OCI-LY7 (cell line): ENCODE measurements at regions not wholly inside any gene's neighbourhood (a gene's known extent, or its start where the extent isn't known, plus 50 kb on each side); places are given as distances from the start of the nearest gene placed in this dataset.

Experiments
- BruUV-seq: library from RNA; stranded (reverse); fragments of 400-500 nt; replicated peaks from 2 replicates; lab custom pipeline; 2021; lab: Mats Ljungman, UMichigan
- CTCF ChIA-PET: fragments of 300-600 bp; sonication (Branson Sonifier 250); formaldehyde crosslinking; loops from one replicate; lab custom pipeline; 2022; ENCODE audit warnings: antibody characterized with exemption; ENCODE audit not compliant: unreplicated experiment; lab: Charles Lee
- POLR2A ChIA-PET: fragments of 300-600 bp; sonication (Branson Sonifier 250); formaldehyde crosslinking; loops from one replicate; lab custom pipeline; 2022; ENCODE audit warnings: antibody characterized with exemption; lab: Charles Lee
- DNase-seq: peaks from one replicate; pipeline ENCODE4 v3.0.0-alpha.2; 2015; ENCODE audit warnings: low spot score
- H2AFZ ChIP-seq: fragments of 200-600 bp; sonication (generic), shearing (Covaris generic); 2 replicates; pipeline ENCODE4 v1.6.1; 2014; ENCODE audit warnings: mild to moderate bottlenecking, antibody characterized with exemption, low read length, moderate library complexity
- H3K27ac ChIP-seq: fragments of 200-600 bp; sonication (generic); 2 replicates; pipeline ENCODE4 v1.5.1; 2014; ENCODE audit warnings: mixed run types, low read depth, mild to moderate bottlenecking, moderate library complexity, low read length, inconsistent platforms; ENCODE audit not compliant: poor library complexity, severe bottlenecking
- H3K36me3 ChIP-seq: fragments of 200-600 bp; sonication (generic); 2 replicates; pipeline ENCODE4 v1.6.1; 2014; ENCODE audit warnings: mild to moderate bottlenecking, antibody characterized with exemption, low read length, moderate library complexity, mixed read lengths; ENCODE audit not compliant: insufficient read depth
- H3K4me1 ChIP-seq: fragments of 200-600 bp; sonication (generic); 2 replicates; pipeline ENCODE4 v1.5.1; 2014; ENCODE audit warnings: mild to moderate bottlenecking, low read length; ENCODE audit not compliant: insufficient read depth, poor library complexity, severe bottlenecking
- H3K4me2 ChIP-seq: fragments of 200-600 bp; sonication (generic); 2 replicates; pipeline ENCODE4 v1.6.1; 2014; ENCODE audit warnings: mild to moderate bottlenecking, low read length
- H3K4me3 ChIP-seq: fragments of 200-600 bp; sonication (generic); 2 replicates; pipeline ENCODE4 v1.5.1; 2014; ENCODE audit warnings: mild to moderate bottlenecking, low read depth, low read length; ENCODE audit not compliant: poor library complexity, severe bottlenecking
- H3K79me2 ChIP-seq: fragments of 200-600 bp; sonication (generic); 2 replicates; pipeline ENCODE4 v1.6.1; 2016; ENCODE audit warnings: low read depth, mild to moderate bottlenecking, low read length, moderate library complexity, mixed read lengths; ENCODE audit not compliant: insufficient read depth
- H3K9me2 ChIP-seq: fragments of 200-600 bp; sonication (generic); 2 replicates; pipeline ENCODE4 v1.6.1; 2016; ENCODE audit warnings: mild to moderate bottlenecking, low read length, mixed read lengths; ENCODE audit not compliant: insufficient read depth
- H3K9me3 ChIP-seq: fragments of 200-600 bp; sonication (generic); 2 replicates; pipeline ENCODE4 v1.6.1; 2014; ENCODE audit warnings: mild to moderate bottlenecking, mixed run types, low read length, mixed read lengths
- H4K20me1 ChIP-seq: fragments of 200-600 bp; sonication (generic); 2 replicates; pipeline ENCODE4 v1.6.1; 2014; ENCODE audit warnings: mild to moderate bottlenecking, antibody characterized with exemption, low read length, moderate library complexity, mixed read lengths; ENCODE audit not compliant: insufficient read depth
- EZH2phosphoT487 ChIP-seq: fragments of 200-600 bp; sonication (generic); IDR thresholded peaks from 2 replicates; pipeline ENCODE4 v1.6.1; 2018; ENCODE audit warnings: low read depth, borderline replicate concordance, mild to moderate bottlenecking, mixed run types, antibody characterized with exemption, low read length, moderate library complexity, mixed read lengths
- intact Hi-C: fragments of 100-400 bp; cut with micrococcal nuclease; formaldehyde crosslinking; loops from one replicate; pipeline ENCODE4 v1.10.0; 2022; ENCODE audit not compliant: unreplicated experiment
- TF ChIP-seq, protein P1 (sequence below): fragments of 200-600 bp; sonication (generic); conservative IDR thresholded peaks from 2 replicates; pipeline ENCODE4 v1.5.1; 2014; ENCODE audit warnings: mild to moderate bottlenecking, antibody characterized with exemption, low read length, moderate library complexity, mixed read lengths

DNA sequence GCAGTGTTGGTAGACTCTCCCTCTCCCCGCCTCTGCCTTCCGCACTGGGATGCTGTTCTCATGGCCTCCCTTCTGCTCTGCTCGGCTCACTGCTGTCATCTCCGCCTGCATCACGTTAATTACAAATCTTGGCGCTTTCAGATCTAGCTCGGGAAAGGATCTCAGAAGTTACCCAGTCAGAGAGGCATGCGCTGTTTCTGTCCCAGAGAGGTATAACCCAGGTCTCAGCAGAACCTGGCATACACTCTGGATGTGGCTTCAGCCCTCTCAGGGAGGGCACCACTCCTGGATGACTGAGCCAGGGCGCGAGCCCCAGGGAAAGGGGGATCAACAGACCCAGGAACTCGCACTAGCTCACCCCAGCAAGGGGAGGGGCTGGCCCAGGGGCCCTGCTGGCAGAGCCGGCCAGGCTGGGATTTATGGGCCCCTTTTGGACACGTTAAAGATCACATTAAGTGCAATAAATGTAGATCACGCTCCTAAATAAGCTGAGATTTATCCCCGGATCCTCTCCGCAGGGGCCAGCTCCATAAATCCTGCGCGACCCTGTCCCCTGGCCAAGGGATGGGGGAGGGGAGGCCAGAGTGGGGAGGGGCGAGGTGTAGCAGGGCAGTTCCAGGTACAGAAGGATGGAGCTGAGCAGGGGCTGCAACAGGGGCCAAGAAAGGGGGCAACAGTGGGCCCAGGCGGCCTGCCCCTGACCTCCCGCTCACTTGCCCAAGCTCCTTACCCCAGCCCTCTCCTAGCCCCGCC, 101.3 kb upstream of the ZBTB40 start:
- Histone ChIP-seq H3K4me2 (no peak overlapping the region), H3K4me1 (no peaks in the 10 kb centered on the region), H3K79me2 (no peaks in the 10 kb centered on the region), H3K36me3 (no peaks in the 10 kb centered on the region), H3K27ac (no peak overlapping the region), H3K9me2 (no peaks in the 10 kb centered on the region), H3K9me3 (no peaks in the 10 kb centered on the region), H2AFZ (no peak overlapping the region), H3K4me3 (no peak overlapping the region), H4K20me1 (no peaks in the 10 kb centered on the region)
- CTCF ChIA-PET: no interaction called here
- POLR2A ChIA-PET: interaction anchor here (0.6 kb wide), 1 partner anchor 280 kb away, joined by 3 read pairs; no protein-coding TSS in a partner anchor
- DNase-seq: no peak
- TF ChIP-seq, protein P1, sequence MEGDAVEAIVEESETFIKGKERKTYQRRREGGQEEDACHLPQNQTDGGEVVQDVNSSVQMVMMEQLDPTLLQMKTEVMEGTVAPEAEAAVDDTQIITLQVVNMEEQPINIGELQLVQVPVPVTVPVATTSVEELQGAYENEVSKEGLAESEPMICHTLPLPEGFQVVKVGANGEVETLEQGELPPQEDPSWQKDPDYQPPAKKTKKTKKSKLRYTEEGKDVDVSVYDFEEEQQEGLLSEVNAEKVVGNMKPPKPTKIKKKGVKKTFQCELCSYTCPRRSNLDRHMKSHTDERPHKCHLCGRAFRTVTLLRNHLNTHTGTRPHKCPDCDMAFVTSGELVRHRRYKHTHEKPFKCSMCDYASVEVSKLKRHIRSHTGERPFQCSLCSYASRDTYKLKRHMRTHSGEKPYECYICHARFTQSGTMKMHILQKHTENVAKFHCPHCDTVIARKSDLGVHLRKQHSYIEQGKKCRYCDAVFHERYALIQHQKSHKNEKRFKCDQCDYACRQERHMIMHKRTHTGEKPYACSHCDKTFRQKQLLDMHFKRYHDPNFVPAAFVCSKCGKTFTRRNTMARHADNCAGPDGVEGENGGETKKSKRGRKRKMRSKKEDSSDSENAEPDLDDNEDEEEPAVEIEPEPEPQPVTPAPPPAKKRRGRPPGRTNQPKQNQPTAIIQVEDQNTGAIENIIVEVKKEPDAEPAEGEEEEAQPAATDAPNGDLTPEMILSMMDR: no peak
- TF ChIP-seq EZH2phosphoT487: no peak
- BruUV-seq: no TSS peak
- intact Hi-C loops: no loop called here

DNA sequence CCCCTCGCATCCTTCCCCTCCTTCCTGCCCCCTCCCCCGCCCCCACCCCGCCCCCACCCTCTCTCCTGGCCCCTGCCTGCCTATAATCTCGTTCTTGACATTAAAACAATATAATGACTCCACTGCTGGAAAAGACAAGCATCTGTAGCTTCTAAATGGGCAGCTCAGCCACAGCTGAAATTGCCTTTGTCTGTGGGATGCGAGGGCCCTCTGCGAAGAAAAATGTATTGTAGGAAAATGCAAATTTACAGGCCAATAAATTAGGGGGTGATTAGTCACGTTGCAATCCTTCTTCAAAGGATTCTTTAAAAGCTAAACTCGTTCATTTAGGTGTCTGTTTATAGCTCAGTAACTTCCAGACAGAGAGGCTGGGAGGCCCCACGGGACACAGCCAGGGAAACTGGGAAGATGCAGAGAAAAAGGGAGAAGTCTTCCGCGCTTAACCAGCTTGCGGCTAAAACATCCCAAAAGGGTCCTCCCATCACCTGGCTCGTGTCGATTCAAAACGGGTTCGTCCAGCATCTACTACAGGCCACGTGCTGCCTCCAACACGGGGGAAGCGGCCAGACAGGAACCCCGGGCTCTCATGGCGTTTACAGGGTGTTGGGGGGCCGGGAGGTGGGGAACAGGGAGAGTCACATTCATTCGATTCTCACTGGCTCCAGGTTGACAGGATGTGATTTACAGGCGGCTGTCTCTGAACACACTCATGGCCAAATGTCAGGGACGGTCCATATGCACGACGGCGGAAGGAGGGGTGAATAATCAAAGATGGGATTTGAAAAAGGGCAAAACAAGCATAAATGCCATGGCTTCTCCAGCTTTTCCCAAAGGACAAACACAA, 100.5 kb upstream of the ZBTB40 start:
- no peak overlapping the region for H2AFZ ChIP-seq
- no peaks in the 10 kb centered on the region for H3K36me3 ChIP-seq
- intact Hi-C loops: no loop called here
- H3K4me2 ChIP-seq: no peak overlapping the region
- no peaks in the 10 kb centered on the region for H3K9me3 ChIP-seq
- no peaks in the 10 kb centered on the region for H4K20me1 ChIP-seq
- no peaks in the 10 kb centered on the region for H3K79me2 ChIP-seq
- no peaks in the 10 kb centered on the region for H3K4me1 ChIP-seq
- no peak overlapping the region for H3K27ac ChIP-seq
- no peak overlapping the region for H3K4me3 ChIP-seq
- ChIA-PET CTCF (no interaction called here), POLR2A (interaction anchor here (0.6 kb wide), 1 partner anchor 281 kb away, joined by 3 read pairs; no protein-coding TSS in a partner anchor)
- H3K9me2 ChIP-seq: no peaks in the 10 kb centered on the region
- BruUV-seq: no TSS peak
- no peak for TF ChIP-seq EZH2phosphoT487
- TF ChIP-seq, protein P1: no peak
- no peak for DNase-seq

DNA sequence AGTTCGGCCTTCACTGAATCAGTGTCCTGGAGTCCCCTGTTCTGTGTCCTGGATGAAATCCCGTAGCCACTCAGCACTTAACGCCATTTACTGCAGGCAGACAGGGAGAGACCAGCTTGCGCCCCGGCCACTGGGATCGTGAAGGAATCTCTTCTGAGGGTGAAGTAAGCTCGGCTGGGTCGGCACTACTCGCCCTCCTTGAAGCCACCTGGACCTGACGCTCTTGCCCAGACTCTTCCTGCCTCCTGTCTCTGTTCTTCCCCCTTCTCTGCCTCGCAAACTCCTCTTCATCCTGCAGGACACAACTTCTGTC, 99.9 kb upstream of the ZBTB40 start:
- H3K9me3 ChIP-seq: no peaks in the 10 kb centered on the region
- H2AFZ ChIP-seq: no peak overlapping the region
- no peaks in the 10 kb centered on the region for H3K36me3 ChIP-seq
- H3K4me3 ChIP-seq: no peak overlapping the region
- ChIA-PET POLR2A (no interaction called here), CTCF (no interaction called here)
- H3K27ac ChIP-seq: no peak overlapping the region
- no peaks in the 10 kb centered on the region for H3K4me1 ChIP-seq
- no peaks in the 10 kb centered on the region for H4K20me1 ChIP-seq
- intact Hi-C loops: no loop called here
- H3K79me2 ChIP-seq: no peaks in the 10 kb centered on the region
- H3K9me2 ChIP-seq: no peaks in the 10 kb centered on the region
- DNase-seq: no peak
- BruUV-seq: no TSS peak
- TF ChIP-seq, protein P1: no peak
- TF ChIP-seq EZH2phosphoT487: no peak
- H3K4me2 ChIP-seq: no peak overlapping the region
